ENCODE measurements at regions not wholly inside any gene's neighbourhood (a gene's known extent, or its start where the extent isn't known, plus 50 kb on each side); places are given as distances from the start of the nearest gene placed in this dataset.

GRCh38 chr2:104254017-104254416, 599.9 kb upstream of the POU3F3 start:
- Histone ChIP-seq H3K9me2 (ENCODE audit: insufficient read depth) (no peaks in the 10 kb centered on the region; the same call in 1 of the 2 replicates), H2AFZ (no peak overlapping the region), H3K36me3 (ENCODE audit: insufficient read depth) (no peaks in the 10 kb centered on the region), H3K4me1 (ENCODE audit: insufficient read depth) (no peaks in the 10 kb centered on the region), H4K20me1 (replicated peaks; ENCODE audit: insufficient read depth) (no peaks in the 10 kb centered on the region), H3K27me3 (ENCODE audit: insufficient read depth) (no peaks in the 10 kb centered on the region), H3K4me2 (no peak overlapping the region), H3F3A (replicated peaks; ENCODE audit: low read depth) (no peaks in the 10 kb centered on the region), H3K4me3 (no peak overlapping the region), H3K79me2 (replicated peaks; ENCODE audit: insufficient read depth) (no peaks in the 10 kb centered on the region), H3K27ac (ENCODE audit: low read depth) (no peak overlapping the region)
- no peak overlapping the region for H3K27ac Mint-ChIP-seq
- DNase-seq (ENCODE audit: low spot score): peak; percentile 41
- H3K27me3 Mint-ChIP-seq (ENCODE audit: insufficient read depth, low read depth, poor library complexity): no peaks in the 10 kb centered on the region
- ATAC-seq: peak; percentile 78
- no peak for TF ChIP-seq ZNF462 (CRISPR knock-in tag; IDR thresholded peaks at IDR 0.05)
- peak; percentile 30 to 50 for TF ChIP-seq CTCF (conservative IDR thresholded peaks at IDR 0.05; ENCODE audit: low read depth in 2 of 2)
- no peak for TF ChIP-seq ETS1 (IDR thresholded peaks at IDR 0.05)
- H3K4me3 Mint-ChIP-seq: no peak overlapping the region
- H3K4me1 Mint-ChIP-seq: peaks cover 3% of the 10 kb centered on the region; the same call in 1 of the 3 replicates
- H3K9me3 Mint-ChIP-seq: peaks cover 9% of the 10 kb centered on the region
- no peaks in the 10 kb centered on the region; the same call in 2 of the 3 replicates for H3K36me3 Mint-ChIP-seq (ENCODE audit: low read depth)
